Esophagus muscularis mucosa (tissue), 4 donors: ENCODE measurements at regions not wholly inside any gene's neighbourhood (a gene's known extent, or its start where the extent isn't known, plus 50 kb on each side); places are given as distances from the start of the nearest gene placed in this dataset.

Experiments
- EP300 ChIP-seq: sonication (generic); formaldehyde crosslinking; IDR thresholded peaks from one replicate; pipeline ENCODE4 v1.6.1; 2017; ENCODE audit warnings: antibody characterized with exemption
- POLR2A ChIP-seq: fragments of 450-650 bp; IDR thresholded peaks from one replicate; pipeline ENCODE4 v1.6.1; 2017; ENCODE audit warnings: antibody characterized with exemption, moderate library complexity, mild to moderate bottlenecking, low read depth
- TF ChIP-seq, protein P1 (sequence below), 3 experiments: fragments of 200-600 bp in 2 of 3; fragments of 450-650 bp in 1 of 3; sonication (generic) in 2 of 3; IDR thresholded peaks; one replicate each; pipeline ENCODE4 v1.5.1; 2017 to 2019; ENCODE audit warnings: antibody characterized with exemption in 3 of 3, mild to moderate bottlenecking in 2 of 3, moderate library complexity in 1 of 3

DNA sequence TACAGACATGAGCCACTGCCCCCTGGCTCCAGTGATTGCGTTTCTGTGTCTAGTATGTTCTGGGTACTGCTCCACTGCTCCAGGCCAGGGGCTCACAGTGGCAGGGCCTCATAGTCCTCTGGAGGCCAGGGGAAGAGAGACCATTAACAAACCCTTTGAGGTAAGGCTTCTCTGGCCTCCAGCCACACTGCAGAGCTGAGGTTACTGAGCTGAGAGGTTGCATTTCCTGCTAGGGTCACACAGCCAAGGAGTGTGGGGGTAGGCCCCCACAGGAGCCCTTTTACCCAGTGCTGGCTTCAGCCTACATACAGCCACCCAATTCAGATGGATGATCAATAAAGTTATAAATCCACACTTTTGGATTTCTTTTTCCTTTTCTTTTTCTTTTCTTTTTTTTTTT is 50.4 kb upstream of the DLX4 start:
- TF ChIP-seq, protein P1, sequence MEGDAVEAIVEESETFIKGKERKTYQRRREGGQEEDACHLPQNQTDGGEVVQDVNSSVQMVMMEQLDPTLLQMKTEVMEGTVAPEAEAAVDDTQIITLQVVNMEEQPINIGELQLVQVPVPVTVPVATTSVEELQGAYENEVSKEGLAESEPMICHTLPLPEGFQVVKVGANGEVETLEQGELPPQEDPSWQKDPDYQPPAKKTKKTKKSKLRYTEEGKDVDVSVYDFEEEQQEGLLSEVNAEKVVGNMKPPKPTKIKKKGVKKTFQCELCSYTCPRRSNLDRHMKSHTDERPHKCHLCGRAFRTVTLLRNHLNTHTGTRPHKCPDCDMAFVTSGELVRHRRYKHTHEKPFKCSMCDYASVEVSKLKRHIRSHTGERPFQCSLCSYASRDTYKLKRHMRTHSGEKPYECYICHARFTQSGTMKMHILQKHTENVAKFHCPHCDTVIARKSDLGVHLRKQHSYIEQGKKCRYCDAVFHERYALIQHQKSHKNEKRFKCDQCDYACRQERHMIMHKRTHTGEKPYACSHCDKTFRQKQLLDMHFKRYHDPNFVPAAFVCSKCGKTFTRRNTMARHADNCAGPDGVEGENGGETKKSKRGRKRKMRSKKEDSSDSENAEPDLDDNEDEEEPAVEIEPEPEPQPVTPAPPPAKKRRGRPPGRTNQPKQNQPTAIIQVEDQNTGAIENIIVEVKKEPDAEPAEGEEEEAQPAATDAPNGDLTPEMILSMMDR (IDR thresholded peaks at IDR 0.05) = no peak
- no peak for TF ChIP-seq EP300
- no peak for TF ChIP-seq POLR2A
